ENCODE measurements at regions not wholly inside any gene's neighbourhood (a gene's known extent, or its start where the extent isn't known, plus 50 kb on each side); places are given as distances from the start of the nearest gene placed in this dataset.

GRCh38 chr21:34223376-34223775 lies 140.4 kb upstream of the KCNE2 start:
- TF ChIP-seq CTBP1 (IDR thresholded peaks at IDR 0.05; ENCODE audit: borderline replicate concordance): no peak
- no peak for TF ChIP-seq NFRKB (IDR thresholded peaks at IDR 0.05)
- no peak for TF ChIP-seq BHLHE40 (IDR thresholded peaks at IDR 0.05; ENCODE audit: borderline replicate concordance)
